Calu3 (cell line): ENCODE measurements at regions not wholly inside any gene's neighbourhood (a gene's known extent, or its start where the extent isn't known, plus 50 kb on each side); places are given as distances from the start of the nearest gene placed in this dataset.

Experiments
- BruUV-seq: library from RNA; stranded (reverse); fragments of 400-500 nt; replicated peaks from 2 replicates; lab custom pipeline; 2021; lab: Mats Ljungman, UMichigan
- CTCF ChIA-PET: fragments of 300-600 bp; sonication (Branson Sonifier 250); formaldehyde crosslinking; loops from one replicate; lab custom pipeline; 2022; ENCODE audit warnings: antibody characterized with exemption; lab: Charles Lee
- DNase-seq: peaks from one replicate; pipeline ENCODE4 v3.0.0; 2022
- H3K27ac Mint-ChIP-seq: one replicate; pipeline ENCODE4 v1.8.0; 2022; ENCODE audit warnings: mixed read lengths; ENCODE audit not compliant: unreplicated experiment
- H3K27me3 Mint-ChIP-seq: one replicate; pipeline ENCODE4 v1.8.0; 2022; ENCODE audit warnings: mixed read lengths; ENCODE audit not compliant: unreplicated experiment
- H3K36me3 Mint-ChIP-seq: one replicate; pipeline ENCODE4 v1.8.0; 2022; ENCODE audit warnings: mild to moderate bottlenecking, moderate library complexity, mixed read lengths; ENCODE audit not compliant: insufficient read depth, unreplicated experiment
- H3K4me1 Mint-ChIP-seq: one replicate; pipeline ENCODE4 v1.8.0; 2022; ENCODE audit warnings: mild to moderate bottlenecking, low read depth, mixed read lengths; ENCODE audit not compliant: unreplicated experiment
- H3K4me3 Mint-ChIP-seq: one replicate; pipeline ENCODE4 v1.8.0; 2022; ENCODE audit warnings: mild to moderate bottlenecking, low read depth, moderate library complexity, mixed read lengths; ENCODE audit not compliant: unreplicated experiment
- H3K9me3 Mint-ChIP-seq: one replicate; pipeline ENCODE4 v1.8.0; 2022; ENCODE audit warnings: low read depth, mixed read lengths; ENCODE audit not compliant: unreplicated experiment
- intact Hi-C: fragments of 100-400 bp; cut with micrococcal nuclease; formaldehyde crosslinking; loops from one replicate; pipeline ENCODE4 v1.10.0; 2022; ENCODE audit not compliant: unreplicated experiment
- TF ChIP-seq, protein P1 (sequence below): fragments of 200-600 bp; IDR thresholded peaks from one replicate; pipeline ENCODE4 v1.8.0; 2022; ENCODE audit warnings: antibody characterized with exemption; ENCODE audit not compliant: unreplicated experiment

DNA sequence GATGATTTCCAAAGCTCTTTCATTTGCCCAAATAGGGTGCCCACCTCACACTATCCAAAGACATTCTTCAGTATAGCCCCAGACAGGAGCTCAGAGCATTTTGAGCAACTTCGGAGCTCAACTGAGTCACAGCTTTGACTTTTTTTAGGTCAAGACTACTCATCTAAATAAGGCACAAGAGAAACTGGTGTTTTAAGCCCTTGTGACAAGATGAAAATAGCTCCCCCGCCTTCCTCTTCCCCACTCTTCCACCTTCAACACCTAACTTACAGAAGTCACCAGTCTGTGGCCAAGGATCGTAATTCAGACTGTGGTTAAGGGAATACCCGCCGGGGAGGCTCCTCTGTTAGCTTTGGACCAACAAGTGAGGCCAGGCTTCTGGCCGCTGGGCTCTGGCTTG lies 60.4 kb upstream of the CA12 start:
- TF ChIP-seq, protein P1, sequence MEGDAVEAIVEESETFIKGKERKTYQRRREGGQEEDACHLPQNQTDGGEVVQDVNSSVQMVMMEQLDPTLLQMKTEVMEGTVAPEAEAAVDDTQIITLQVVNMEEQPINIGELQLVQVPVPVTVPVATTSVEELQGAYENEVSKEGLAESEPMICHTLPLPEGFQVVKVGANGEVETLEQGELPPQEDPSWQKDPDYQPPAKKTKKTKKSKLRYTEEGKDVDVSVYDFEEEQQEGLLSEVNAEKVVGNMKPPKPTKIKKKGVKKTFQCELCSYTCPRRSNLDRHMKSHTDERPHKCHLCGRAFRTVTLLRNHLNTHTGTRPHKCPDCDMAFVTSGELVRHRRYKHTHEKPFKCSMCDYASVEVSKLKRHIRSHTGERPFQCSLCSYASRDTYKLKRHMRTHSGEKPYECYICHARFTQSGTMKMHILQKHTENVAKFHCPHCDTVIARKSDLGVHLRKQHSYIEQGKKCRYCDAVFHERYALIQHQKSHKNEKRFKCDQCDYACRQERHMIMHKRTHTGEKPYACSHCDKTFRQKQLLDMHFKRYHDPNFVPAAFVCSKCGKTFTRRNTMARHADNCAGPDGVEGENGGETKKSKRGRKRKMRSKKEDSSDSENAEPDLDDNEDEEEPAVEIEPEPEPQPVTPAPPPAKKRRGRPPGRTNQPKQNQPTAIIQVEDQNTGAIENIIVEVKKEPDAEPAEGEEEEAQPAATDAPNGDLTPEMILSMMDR: no peak
- DNase-seq: no peak
- intact Hi-C loops: no loop called here
- H3K4me3 Mint-ChIP-seq: no peak overlapping the region
- H3K9me3 Mint-ChIP-seq: no peaks in the 10 kb centered on the region
- peaks cover 3% of the 10 kb centered on the region for H3K4me1 Mint-ChIP-seq
- H3K36me3 Mint-ChIP-seq: no peaks in the 10 kb centered on the region
- CTCF ChIA-PET: no interaction called here
- peaks cover 13% of the 10 kb centered on the region for H3K27me3 Mint-ChIP-seq
- BruUV-seq: no TSS peak
- no peak overlapping the region for H3K27ac Mint-ChIP-seq

DNA sequence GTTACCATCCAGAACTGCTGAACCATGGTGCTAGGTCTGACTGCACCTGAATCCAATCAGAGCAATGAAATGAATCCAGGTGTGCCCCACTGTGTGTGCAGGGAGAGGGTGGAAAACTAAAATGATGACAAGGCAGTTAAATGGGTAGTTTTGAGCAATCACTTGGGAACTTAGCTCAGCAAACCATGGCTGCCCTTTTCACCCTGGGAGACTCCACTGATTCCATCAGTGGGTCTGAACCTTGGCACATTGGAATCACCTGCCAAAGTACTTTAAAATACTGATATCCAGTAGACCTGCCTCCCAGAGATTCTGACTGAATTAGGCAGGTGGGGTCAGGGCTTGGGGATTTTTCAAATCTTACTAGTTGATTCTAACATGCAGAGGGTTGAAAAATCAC lies 59.8 kb upstream of the USP3 start:
- CTCF ChIA-PET: interaction anchor here (1.0 kb wide), 1 partner anchor 20 kb away, joined by 3 read pairs; no protein-coding TSS in a partner anchor
- Mint-ChIP-seq H3K36me3 (no peaks in the 10 kb centered on the region), H3K4me3 (no peak overlapping the region), H3K27me3 (peaks cover 13% of the 10 kb centered on the region), H3K9me3 (no peaks in the 10 kb centered on the region), H3K4me1 (peaks cover 2% of the 10 kb centered on the region), H3K27ac (no peak overlapping the region)
- TF ChIP-seq, protein P1: no peak
- DNase-seq: no peak
- no TSS peak for BruUV-seq
- intact Hi-C loops: no loop called here

DNA sequence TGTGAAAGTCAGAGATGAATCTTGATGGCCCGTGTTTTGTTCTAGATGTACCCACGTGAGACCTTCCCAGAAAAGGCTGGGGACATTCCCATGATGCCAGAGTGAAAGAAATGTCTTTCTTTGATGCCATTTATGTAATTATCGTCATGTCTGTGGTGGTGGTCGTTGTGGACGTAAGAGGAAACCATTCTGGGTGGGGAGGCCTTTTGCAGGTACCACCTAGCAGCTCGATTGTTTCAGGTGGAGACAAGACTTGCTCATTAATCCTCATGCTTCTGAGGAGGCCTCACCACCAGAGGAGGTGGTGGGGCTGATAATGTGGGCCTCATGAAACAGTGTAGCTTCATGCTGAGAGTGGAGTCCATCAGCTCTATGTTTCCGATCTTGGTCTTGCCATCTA lies 58.1 kb upstream of the USP3 start:
- H3K27ac Mint-ChIP-seq: no peak overlapping the region
- no TSS peak for BruUV-seq
- CTCF ChIA-PET: interaction anchor here (1.0 kb wide), 1 partner anchor 14 kb away, joined by 3 read pairs; no protein-coding TSS in a partner anchor
- no peak overlapping the region for H3K4me3 Mint-ChIP-seq
- H3K27me3 Mint-ChIP-seq: peaks cover 13% of the 10 kb centered on the region
- DNase-seq: no peak
- no peaks in the 10 kb centered on the region for H3K36me3 Mint-ChIP-seq
- peaks cover 10% of the 10 kb centered on the region for H3K4me1 Mint-ChIP-seq
- intact Hi-C loops: no loop called here
- TF ChIP-seq, protein P1: no peak
- H3K9me3 Mint-ChIP-seq: no peaks in the 10 kb centered on the region

DNA sequence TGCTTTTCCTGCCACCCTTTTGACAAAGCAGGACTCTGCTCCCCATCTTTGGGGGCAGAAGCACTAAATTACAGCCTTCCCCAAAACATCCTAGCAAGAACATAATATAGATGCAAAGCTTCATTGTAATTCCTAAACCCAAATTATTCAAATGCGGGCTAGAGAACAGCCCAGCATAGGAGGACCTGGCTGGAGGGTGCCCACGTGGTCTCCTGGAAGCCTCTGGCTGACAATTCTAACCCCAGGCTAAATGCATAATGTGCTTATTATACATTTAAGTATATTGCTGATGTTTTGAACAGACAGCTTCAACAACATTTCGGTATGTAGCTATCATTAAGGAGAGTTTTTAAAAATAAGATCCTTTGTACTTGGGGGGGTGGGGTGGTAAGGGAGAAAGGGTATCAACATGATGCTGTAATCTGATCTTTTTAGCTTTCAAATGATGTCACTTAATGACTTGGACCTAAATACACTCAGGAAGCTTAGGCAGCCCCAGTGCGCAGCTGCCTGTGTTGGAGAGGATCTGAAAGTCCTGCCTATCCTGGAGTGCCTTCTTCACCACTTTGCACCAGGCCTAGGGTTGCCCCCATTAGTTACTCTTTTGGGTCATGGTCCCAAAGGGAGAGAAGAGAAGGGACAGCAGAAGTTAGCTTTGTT lies 57.2 kb upstream of the USP3 start:
- no peaks in the 10 kb centered on the region for H3K9me3 Mint-ChIP-seq
- H3K27ac Mint-ChIP-seq: no peak overlapping the region
- TF ChIP-seq, protein P1: no peak
- H3K36me3 Mint-ChIP-seq: no peaks in the 10 kb centered on the region
- peaks cover 7% of the 10 kb centered on the region for H3K27me3 Mint-ChIP-seq
- intact Hi-C loops: no loop called here
- H3K4me3 Mint-ChIP-seq: no peak overlapping the region
- BruUV-seq: no TSS peak
- CTCF ChIA-PET: interaction anchor here (0.6 to 1.3 kb wide), 4 partner anchors 10 to 361 kb away, joined by 3 to 9 read pairs (median 4); no protein-coding TSS in a partner anchor
- H3K4me1 Mint-ChIP-seq: peaks cover 10% of the 10 kb centered on the region
- DNase-seq: no peak
